Transverse colon (tissue), 4 donors: ENCODE measurements at regions not wholly inside any gene's neighbourhood (a gene's known extent, or its start where the extent isn't known, plus 50 kb on each side); places are given as distances from the start of the nearest gene placed in this dataset.

ENCODE experiments used
- DNase-seq: peaks from one replicate; pipeline ENCODE4 v3.0.0-alpha.2; 2019
- H3K27ac ChIP-seq, 4 donors: fragments of 200-600 bp; sonication (generic); 2 replicates each; pipeline ENCODE4 v1.5.1; 2016 to 2018; ENCODE audit warnings: inconsistent platforms in 4 of 4
- H3K27me3 ChIP-seq: fragments of 200-600 bp; sonication (generic); 2 replicates; pipeline ENCODE4 v1.5.1; 2017; ENCODE audit warnings: inconsistent platforms
- H3K36me3 ChIP-seq, 4 donors: fragments of 200-600 bp; sonication (generic); 2 replicates each; pipeline ENCODE4 v1.5.1; 2017 to 2019; ENCODE audit warnings: inconsistent platforms in 4 of 4
- H3K4me1 ChIP-seq, 4 donors: fragments of 200-600 bp; sonication (generic); 2 replicates each; pipeline ENCODE4 v1.5.1; 2017 to 2020; ENCODE audit warnings: inconsistent platforms in 4 of 4
- H3K4me3 ChIP-seq, 4 donors: fragments of 200-600 bp; sonication (generic); 1 replicate in 1 of 4; 2 replicates in 3 of 4; pipeline versions ENCODE4 v1.5.1 to v1.6.1; 2017 to 2019; ENCODE audit warnings: inconsistent platforms in 4 of 4
- H3K9me3 ChIP-seq, 2 donors: fragments of 200-600 bp; sonication (generic); 2 replicates each; pipeline ENCODE4 v1.5.1; 2017 to 2019; ENCODE audit warnings: inconsistent platforms in 2 of 2
- CTCF ChIP-seq, 5 experiments: fragments of 200-600 bp in 3 of 5; fragments of 450-650 bp in 2 of 5; sonication (generic) in 3 of 5; IDR thresholded peaks; 1 replicate in 2 of 5; 2 replicates in 3 of 5; pipeline ENCODE4 v1.5.1; 2016 to 2017; ENCODE audit warnings: antibody characterized with exemption in 5 of 5, inconsistent platforms in 3 of 5, mild to moderate bottlenecking in 2 of 5, moderate library complexity in 1 of 5
- EP300 ChIP-seq: sonication (generic); formaldehyde crosslinking; IDR thresholded peaks from one replicate; pipeline ENCODE4 v1.6.1; 2017; ENCODE audit warnings: antibody characterized with exemption, low read depth
- POLR2A ChIP-seq: fragments of 450-650 bp; IDR thresholded peaks from one replicate; pipeline ENCODE4 v1.6.1; 2016; ENCODE audit warnings: antibody characterized with exemption, mild to moderate bottlenecking, moderate library complexity
- POLR2AphosphoS5 ChIP-seq, 3 donors: sonication (generic); formaldehyde crosslinking; IDR thresholded peaks; one replicate each; pipeline ENCODE4 v1.6.1; 2016; ENCODE audit warnings: antibody characterized with exemption in 3 of 3
- WGBS, 2 donors: methylation state at CpG; one replicate each; pipeline ENCODE4 v1.1.5; 2018; ENCODE audit warnings: low coverage in 1 of 2; 5-methylcytosine and 5-hydroxymethylcytosine counted together
- in situ Hi-C, 4 donors: fragments of 200-750 bp; cut with MboI; loops; one replicate each; pipeline versions ENCODE4 v1.15.0 to v1.15.1; 2017; ENCODE audit warnings: low sequenced_read_pairs in 3 of 4, low pct_ligation_motif_present in 1 of 4, low pct_unique_long_range_greater_than_20kb in 1 of 4
- intact Hi-C: fragments of 100-400 bp; cut with DNase I; formaldehyde crosslinking; loops from one replicate; pipeline ENCODE4 v1.15.1; 2023; ENCODE audit warnings: low total_unique reads

GRCh38 chr5:161134956-161135355, 282.9 kb upstream of the ATP10B start:
- H3K36me3 ChIP-seq, result no peaks in the 10 kb centered on the region
- in situ Hi-C loops, result no loop called here
- intact Hi-C loops, result no loop called here
- no peaks in the 10 kb centered on the region for H3K27me3 ChIP-seq
- DNase-seq, result no peak
- 51 to 74% methylated on average over 3 to 5 of the region's 5 CpGs for WGBS, 2 donors
- no peak overlapping the region for H3K4me3 ChIP-seq
- no peaks in the 10 kb centered on the region for H3K9me3 ChIP-seq
- no peak overlapping the region for H3K27ac ChIP-seq
- no peaks in the 10 kb centered on the region for H3K4me1 ChIP-seq
- TF ChIP-seq POLR2AphosphoS5 (IDR thresholded peaks at IDR 0.05), result no peak
- no peak for TF ChIP-seq CTCF (IDR thresholded peaks at IDR 0.05)
- no peak for TF ChIP-seq POLR2A
- TF ChIP-seq EP300, result no peak

- intact Hi-C loops (no loop called here), in situ Hi-C loops (no loop called here)
- H3K9me3 ChIP-seq, result no peaks in the 10 kb centered on the region
- no peaks in the 10 kb centered on the region for H3K36me3 ChIP-seq
- no peak for DNase-seq
- H3K4me3 ChIP-seq, result no peak overlapping the region
- 73 to 94% methylated on average over 2 of the region's 2 CpGs for WGBS, 2 donors
- no peaks in the 10 kb centered on the region for H3K27me3 ChIP-seq
- no peaks in the 10 kb centered on the region for H3K4me1 ChIP-seq
- no peak overlapping the region for H3K27ac ChIP-seq
- no peak for TF ChIP-seq CTCF (IDR thresholded peaks at IDR 0.05)
- TF ChIP-seq POLR2A, result no peak
- TF ChIP-seq EP300, result no peak
- no peak for TF ChIP-seq POLR2AphosphoS5 (IDR thresholded peaks at IDR 0.05)
These were observed 282.1 kb upstream of the ATP10B start for GRCh38 chr5:161134083-161134482.

GRCh38 chr5:161115941-161116340, 263.9 kb upstream of the ATP10B start:
- TF ChIP-seq POLR2AphosphoS5 (IDR thresholded peaks at IDR 0.05), result no peak
- no peak for TF ChIP-seq CTCF (IDR thresholded peaks at IDR 0.05)
- no peak for TF ChIP-seq EP300
- TF ChIP-seq POLR2A, result no peak
- DNase-seq, result no peak
- Histone ChIP-seq H3K36me3 (no peaks in the 10 kb centered on the region), H3K27me3 (no peaks in the 10 kb centered on the region), H3K27ac (no peak overlapping the region), H3K9me3 (no peaks in the 10 kb centered on the region), H3K4me3 (no peak overlapping the region), H3K4me1 (no peaks in the 10 kb centered on the region)
- intact Hi-C loops, result no loop called here
- in situ Hi-C loops, result no loop called here
- WGBS, 2 donors, result 86 to 87% methylated on average over 1 to 2 of the region's 2 CpGs

GRCh38 chr5:161112371-161112770, 260.4 kb upstream of the ATP10B start:
- Histone ChIP-seq H3K4me3 (no peak overlapping the region), H3K4me1 (no peaks in the 10 kb centered on the region), H3K9me3 (no peaks in the 10 kb centered on the region), H3K27ac (no peak overlapping the region), H3K36me3 (no peaks in the 10 kb centered on the region), H3K27me3 (no peaks in the 10 kb centered on the region)
- in situ Hi-C loops (no loop called here), intact Hi-C loops (no loop called here)
- 60 to 80% methylated on average over 1 of the region's 1 CpG for WGBS, 2 donors
- DNase-seq, result no peak
- TF ChIP-seq CTCF (IDR thresholded peaks at IDR 0.05) (no peak), EP300 (no peak), POLR2A (no peak), POLR2AphosphoS5 (IDR thresholded peaks at IDR 0.05) (no peak)
